IPS-15b (cell line): ENCODE measurements at regions not wholly inside any gene's neighbourhood (a gene's known extent, or its start where the extent isn't known, plus 50 kb on each side); places are given as distances from the start of the nearest gene placed in this dataset.

Experiments used
- H3K27me3 ChIP-seq: one replicate; pipeline ENCODE4 v1.6.1; 2013; ENCODE audit warnings: low read length; ENCODE audit not compliant: control insufficient read depth, insufficient read depth
- H3K36me3 ChIP-seq: one replicate; pipeline ENCODE4 v1.6.1; 2013; ENCODE audit warnings: low read length; ENCODE audit not compliant: control insufficient read depth, insufficient read depth
- H3K4me1 ChIP-seq: one replicate; pipeline ENCODE4 v1.6.1; 2013; ENCODE audit warnings: mild to moderate bottlenecking, low read length; ENCODE audit not compliant: control insufficient read depth, insufficient read depth
- H3K4me3 ChIP-seq: one replicate; pipeline ENCODE4 v1.5.1; 2013; ENCODE audit warnings: low read depth, low read length
- H3K9ac ChIP-seq: one replicate; pipeline ENCODE4 v1.6.1; 2013; ENCODE audit warnings: low read depth, mild to moderate bottlenecking, low read length
- H3K9me3 ChIP-seq: one replicate; pipeline ENCODE4 v1.6.1; 2013; ENCODE audit warnings: mild to moderate bottlenecking, low read length; ENCODE audit not compliant: control insufficient read depth, insufficient read depth

GRCh38 chr3:23071758-23072157, 131.4 kb upstream of the UBE2E2 start:
- Histone ChIP-seq H3K4me3 (no peak overlapping the region), H3K27me3 (no peaks in the 10 kb centered on the region), H3K9me3 (no peaks in the 10 kb centered on the region), H3K9ac (no peak overlapping the region), H3K4me1 (peaks cover 12% of the 10 kb centered on the region), H3K36me3 (no peaks in the 10 kb centered on the region)

DNA sequence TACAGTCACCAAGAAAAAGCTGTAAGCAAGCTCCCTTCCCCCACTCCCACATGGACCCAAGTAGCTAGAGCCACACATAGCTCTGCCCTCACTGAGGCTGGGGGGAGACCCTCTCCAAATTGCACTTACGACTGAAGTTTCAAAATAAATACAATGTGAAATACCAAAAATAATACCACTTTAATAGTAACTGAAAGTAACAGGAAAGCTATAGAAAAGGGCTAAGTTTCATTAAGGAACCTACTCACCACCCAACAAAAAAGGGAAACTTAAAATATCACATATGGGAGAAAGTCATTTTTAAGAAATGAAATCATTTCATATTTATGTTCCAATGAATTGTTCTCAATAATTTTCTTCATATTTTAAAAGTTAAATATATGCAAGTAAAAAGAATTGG, 130.4 kb upstream of the UBE2E2 start:
- Histone ChIP-seq H3K4me1 (peaks cover 9% of the 10 kb centered on the region), H3K9me3 (no peaks in the 10 kb centered on the region), H3K36me3 (no peaks in the 10 kb centered on the region), H3K27me3 (no peaks in the 10 kb centered on the region), H3K9ac (no peak overlapping the region), H3K4me3 (no peak overlapping the region)

- H3K9me3 ChIP-seq = no peaks in the 10 kb centered on the region
- H3K27me3 ChIP-seq = no peaks in the 10 kb centered on the region
- peaks cover 5% of the 10 kb centered on the region for H3K4me1 ChIP-seq
- no peaks in the 10 kb centered on the region for H3K36me3 ChIP-seq
- no peak overlapping the region for H3K4me3 ChIP-seq
- no peak overlapping the region for H3K9ac ChIP-seq
Observed at GRCh38 chr3:23073724-23074305, 129.3 kb upstream of the UBE2E2 start.

GRCh38 chr3:23075496-23075895, 127.6 kb upstream of the UBE2E2 start:
- H3K27me3 ChIP-seq = no peaks in the 10 kb centered on the region
- no peak overlapping the region for H3K9ac ChIP-seq
- H3K4me1 ChIP-seq = peaks cover 17% of the 10 kb centered on the region
- no peaks in the 10 kb centered on the region for H3K9me3 ChIP-seq
- no peaks in the 10 kb centered on the region for H3K36me3 ChIP-seq
- no peak overlapping the region for H3K4me3 ChIP-seq

GRCh38 chr3:23076437-23076836, 126.7 kb upstream of the UBE2E2 start:
- Histone ChIP-seq H3K36me3 (no peaks in the 10 kb centered on the region), H3K27me3 (no peaks in the 10 kb centered on the region), H3K4me3 (no peak overlapping the region), H3K4me1 (peaks cover 17% of the 10 kb centered on the region), H3K9me3 (no peaks in the 10 kb centered on the region), H3K9ac (no peak overlapping the region)

DNA sequence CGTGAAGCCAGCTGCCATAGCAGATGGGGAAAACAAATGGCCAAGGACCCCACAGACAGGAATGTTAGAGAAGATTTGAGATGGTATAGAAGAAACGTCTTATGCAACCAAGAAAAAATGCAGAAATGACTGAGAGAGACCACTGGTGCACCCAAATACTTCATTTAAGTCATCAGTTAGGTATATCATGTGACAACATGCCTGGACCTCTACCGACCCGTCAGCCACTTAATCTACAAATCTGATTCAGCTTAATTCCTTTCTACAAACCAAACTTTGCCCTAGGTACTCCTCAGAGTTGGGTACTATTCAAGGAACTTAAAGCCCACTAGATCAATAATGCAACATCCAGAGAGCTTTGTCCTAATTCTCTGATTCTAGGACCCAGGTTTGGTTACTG, 126.0 kb upstream of the UBE2E2 start:
- Histone ChIP-seq H3K4me3 (no peak overlapping the region), H3K9me3 (no peaks in the 10 kb centered on the region), H3K4me1 (peaks cover 17% of the 10 kb centered on the region), H3K36me3 (no peaks in the 10 kb centered on the region), H3K9ac (no peak overlapping the region), H3K27me3 (no peaks in the 10 kb centered on the region)

DNA sequence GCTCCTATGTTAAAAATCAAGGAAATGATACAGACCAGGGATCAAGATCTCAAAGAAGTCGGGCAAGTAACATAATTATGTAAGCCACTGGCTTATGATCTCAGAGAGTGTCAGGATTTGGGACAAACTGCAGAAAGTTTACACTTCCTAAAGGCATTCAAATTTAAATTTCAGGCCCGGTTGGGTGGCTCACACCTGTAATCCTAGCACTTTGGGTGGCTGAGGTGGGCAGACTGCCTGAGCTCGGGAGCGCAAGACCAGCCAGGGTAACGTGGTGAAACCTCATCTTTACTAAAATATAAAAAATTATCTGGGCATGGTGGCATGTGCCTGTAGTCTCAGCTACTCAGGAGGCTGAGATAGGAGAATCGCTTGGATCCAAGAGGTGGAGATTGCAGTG, 124.4 kb upstream of the UBE2E2 start:
- Histone ChIP-seq H3K9me3 (no peaks in the 10 kb centered on the region), H3K4me3 (no peak overlapping the region), H3K9ac (no peak overlapping the region), H3K36me3 (no peaks in the 10 kb centered on the region), H3K4me1 (peaks cover 17% of the 10 kb centered on the region), H3K27me3 (no peaks in the 10 kb centered on the region)

- Histone ChIP-seq H3K4me1 (peaks cover 17% of the 10 kb centered on the region), H3K4me3 (no peak overlapping the region), H3K27me3 (no peaks in the 10 kb centered on the region), H3K36me3 (no peaks in the 10 kb centered on the region), H3K9me3 (no peaks in the 10 kb centered on the region), H3K9ac (no peak overlapping the region)
Observed at GRCh38 chr3:23079976-23080375, 123.2 kb upstream of the UBE2E2 start.

DNA sequence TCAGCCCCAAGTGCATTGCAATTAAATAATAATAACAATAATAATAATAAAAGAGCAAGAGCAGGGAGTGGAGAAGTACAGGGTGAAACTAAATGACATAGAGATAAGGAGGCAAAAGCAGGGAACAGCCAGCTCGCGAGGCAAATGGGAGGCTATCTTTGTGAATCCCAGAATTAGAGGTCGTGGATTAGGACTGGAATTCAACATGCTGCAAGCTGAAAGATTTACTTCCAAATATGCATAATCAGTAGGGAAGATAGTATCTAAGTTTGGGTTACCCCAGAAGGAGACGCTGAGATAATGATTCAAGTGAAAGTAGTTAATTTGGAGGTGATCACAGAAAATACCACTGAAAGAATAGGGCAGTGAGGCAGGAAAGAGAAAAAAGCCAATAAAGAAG, 119.4 kb upstream of the UBE2E2 start:
- H3K9me3 ChIP-seq = no peaks in the 10 kb centered on the region
- no peak overlapping the region for H3K9ac ChIP-seq
- H3K4me1 ChIP-seq = peaks cover 12% of the 10 kb centered on the region
- no peaks in the 10 kb centered on the region for H3K27me3 ChIP-seq
- no peak overlapping the region for H3K4me3 ChIP-seq
- H3K36me3 ChIP-seq = no peaks in the 10 kb centered on the region

DNA sequence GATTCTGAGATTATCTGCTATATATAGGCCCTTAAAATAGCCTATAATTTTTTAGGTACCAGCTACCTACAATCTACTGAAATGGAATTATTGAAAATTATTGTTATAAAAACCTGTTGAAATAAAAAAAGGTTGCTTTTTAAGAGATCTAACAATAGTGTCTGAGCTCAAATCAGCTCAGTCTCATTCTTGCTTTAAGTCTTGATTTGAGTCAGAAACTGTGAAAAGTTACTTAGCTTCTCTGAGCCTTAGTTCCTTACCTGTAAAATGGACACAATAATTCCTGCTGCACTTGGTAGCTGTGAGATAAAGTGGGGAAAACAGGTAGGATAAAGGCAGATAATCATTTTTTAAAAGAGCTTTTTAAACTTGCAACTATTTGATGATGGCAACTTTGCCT, 118.8 kb upstream of the UBE2E2 start:
- Histone ChIP-seq H3K27me3 (no peaks in the 10 kb centered on the region), H3K9me3 (no peaks in the 10 kb centered on the region), H3K36me3 (no peaks in the 10 kb centered on the region), H3K9ac (no peak overlapping the region), H3K4me1 (peaks cover 9% of the 10 kb centered on the region), H3K4me3 (no peak overlapping the region)

DNA sequence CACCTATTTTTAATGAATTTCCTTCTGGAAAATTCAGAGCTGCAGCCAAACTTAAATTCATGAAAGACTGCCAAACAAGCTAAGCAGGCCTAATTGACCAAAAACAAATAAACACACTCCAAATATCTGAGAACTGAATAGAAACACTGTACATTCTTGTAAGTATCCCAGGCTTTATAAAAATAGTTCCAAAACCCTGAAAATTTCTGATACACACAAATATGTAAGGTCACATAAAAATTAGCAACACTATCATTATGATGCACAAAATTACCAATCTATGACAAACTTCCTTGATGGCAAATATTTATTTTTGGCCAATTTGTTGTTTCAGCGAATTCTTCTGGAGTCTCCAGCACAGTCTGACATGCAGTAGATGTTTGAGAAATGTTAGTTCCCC, 117.9 kb upstream of the UBE2E2 start:
- no peaks in the 10 kb centered on the region for H3K9me3 ChIP-seq
- peaks cover under 1% of the 10 kb centered on the region for H3K4me1 ChIP-seq
- H3K36me3 ChIP-seq = no peaks in the 10 kb centered on the region
- H3K9ac ChIP-seq = no peak overlapping the region
- no peaks in the 10 kb centered on the region for H3K27me3 ChIP-seq
- H3K4me3 ChIP-seq = no peak overlapping the region

DNA sequence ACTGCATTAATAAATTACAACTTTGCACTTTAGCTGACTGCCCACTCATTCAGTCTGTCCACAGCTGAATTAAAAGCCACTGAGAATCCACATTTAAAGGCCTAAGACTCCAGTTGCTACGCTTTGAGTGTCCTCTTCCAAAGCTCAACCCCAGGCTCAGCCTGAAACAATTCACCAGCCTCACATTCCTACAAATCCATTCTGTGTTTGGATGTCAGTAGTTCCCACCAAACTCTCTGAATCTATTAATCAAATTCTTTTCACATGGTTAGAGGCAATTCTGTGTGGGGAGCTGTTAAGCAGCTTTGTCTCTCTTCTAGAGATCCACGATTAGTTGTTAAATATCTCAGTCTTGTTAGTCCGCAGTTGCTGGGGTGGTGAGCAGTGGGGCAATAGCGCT, 116.8 kb upstream of the UBE2E2 start:
- H3K27me3 ChIP-seq = no peaks in the 10 kb centered on the region
- H3K9me3 ChIP-seq = no peaks in the 10 kb centered on the region
- H3K9ac ChIP-seq = no peak overlapping the region
- no peaks in the 10 kb centered on the region for H3K36me3 ChIP-seq
- H3K4me1 ChIP-seq = no peaks in the 10 kb centered on the region
- H3K4me3 ChIP-seq = no peak overlapping the region
